HG03135 (cell line): ENCODE measurements at regions not wholly inside any gene's neighbourhood (a gene's known extent, or its start where the extent isn't known, plus 50 kb on each side); places are given as distances from the start of the nearest gene placed in this dataset.

Experiments
- ATAC-seq: cut with Tn5 transposase; IDR thresholded peaks from one replicate; pipeline ENCODE4 v1.9.1; 2021; ENCODE audit warnings: mild to moderate bottlenecking, moderate library complexity; ENCODE audit not compliant: unreplicated experiment

- ATAC-seq = no peak
These were observed 244.0 kb downstream of the GAS1 start for GRCh38 chr9:86703346-86703745.

GRCh38 chr9:86700629-86701028 lies 246.7 kb downstream of the GAS1 start:
- ATAC-seq = no peak

DNA sequence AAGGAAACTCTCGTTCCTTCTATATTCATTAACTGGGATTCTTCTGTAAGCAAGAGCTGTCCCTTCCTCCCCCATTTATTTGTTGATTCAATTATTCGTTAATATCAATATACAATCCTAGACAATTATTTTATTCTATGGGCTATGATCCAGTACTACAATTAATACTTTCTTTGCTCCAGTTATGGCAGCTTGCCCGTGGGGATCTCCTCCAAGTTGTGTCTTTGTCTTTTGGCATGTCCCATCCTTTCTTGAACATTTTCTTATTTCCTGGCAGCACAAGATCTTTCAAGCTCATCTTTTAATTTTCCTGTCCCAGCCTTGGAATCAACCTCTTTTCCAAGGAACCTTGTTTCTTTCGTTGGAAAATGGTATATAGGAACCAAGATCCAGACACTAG lies 249.3 kb downstream of the GAS1 start:
- ATAC-seq = no peak

GRCh38 chr9:86697213-86697612 lies 250.1 kb downstream of the GAS1 start:
- no peak for ATAC-seq

DNA sequence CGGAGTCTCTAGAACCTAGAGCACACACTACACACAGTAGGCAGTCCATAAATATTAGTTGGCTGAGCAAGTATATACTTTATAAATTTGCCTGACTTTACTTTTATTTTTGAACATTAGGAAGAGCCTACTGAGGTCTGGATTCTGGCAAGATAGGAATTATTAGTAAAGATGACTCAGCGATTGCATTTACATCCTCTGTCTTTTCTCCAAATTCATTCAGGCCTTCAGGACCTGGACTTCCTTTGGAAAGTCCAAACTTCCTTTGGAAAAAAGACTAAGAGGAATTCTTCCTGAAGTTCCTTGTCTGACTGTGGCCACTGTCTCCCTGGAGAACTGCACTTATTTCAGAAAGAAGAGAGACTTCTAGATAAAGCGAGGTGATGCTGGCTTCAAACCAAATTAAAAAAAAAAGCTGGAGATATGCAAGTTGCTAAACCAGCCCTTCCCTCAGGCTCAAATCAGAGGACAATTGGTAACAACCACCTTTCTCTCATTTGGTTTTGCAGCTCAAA lies 251.3 kb downstream of the GAS1 start:
- ATAC-seq = no peak

GRCh38 chr9:86690034-86690433 lies 257.3 kb downstream of the GAS1 start:
- no peak for ATAC-seq

DNA sequence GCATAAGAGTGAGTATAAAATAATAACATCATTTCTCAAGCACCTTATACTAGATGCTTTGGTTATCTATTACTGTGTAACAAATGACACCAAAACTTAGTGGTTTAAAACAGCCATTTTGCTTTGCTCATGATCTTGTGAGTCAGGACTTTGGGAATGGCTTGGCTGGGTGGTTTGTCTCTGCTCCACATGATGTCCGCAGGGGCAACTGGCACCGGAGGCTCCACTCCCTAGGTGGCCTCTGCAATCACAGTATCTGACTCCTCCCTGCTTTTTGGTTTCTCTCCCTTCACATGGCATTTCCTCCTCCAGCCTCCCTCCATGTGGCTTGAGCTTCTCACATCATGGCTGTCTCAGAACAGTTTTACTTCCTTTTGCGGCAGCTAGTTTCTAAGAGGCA lies 259.5 kb downstream of the GAS1 start:
- no peak for ATAC-seq

DNA sequence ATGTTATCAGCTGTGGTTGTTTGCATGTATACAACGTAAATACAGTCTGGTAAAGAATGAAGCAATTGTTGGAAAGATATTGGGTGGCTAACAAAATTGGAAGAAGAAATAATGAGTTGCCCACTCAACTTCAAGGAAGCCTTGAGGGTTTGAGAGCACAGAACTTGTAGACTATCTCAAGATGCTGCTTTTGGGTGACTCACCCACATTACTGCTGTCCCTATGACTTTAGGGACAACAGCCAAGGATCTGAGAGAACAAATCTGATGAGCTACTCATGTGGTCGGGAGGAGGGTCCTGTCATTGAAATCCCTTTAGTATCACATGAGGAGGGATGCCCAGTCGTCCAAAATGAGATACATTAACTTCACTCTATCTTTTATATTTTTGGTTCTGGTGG lies 261.8 kb downstream of the GAS1 start:
- no peak for ATAC-seq

GRCh38 chr9:86684148-86684547 lies 263.2 kb downstream of the GAS1 start:
- no peak for ATAC-seq

DNA sequence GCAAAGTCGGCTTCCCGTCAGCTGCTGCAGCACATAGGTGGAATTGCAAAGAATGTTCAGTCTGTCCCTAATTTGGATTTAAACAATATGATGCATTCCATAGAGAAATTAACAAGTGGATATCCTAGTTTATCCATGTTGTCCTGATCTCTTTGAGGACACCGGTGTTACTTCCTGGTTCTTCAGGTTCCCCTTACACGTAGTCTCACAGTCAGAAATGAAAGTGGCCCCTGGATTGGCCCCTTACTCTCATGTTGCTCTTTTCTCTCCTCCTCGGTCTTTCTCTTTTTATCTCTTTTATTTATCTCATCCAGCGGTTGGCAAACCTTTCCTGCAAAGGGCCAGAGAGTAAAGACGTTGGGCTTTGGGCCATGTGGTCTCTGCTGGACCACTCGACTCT lies 265.1 kb downstream of the GAS1 start:
- no peak for ATAC-seq

DNA sequence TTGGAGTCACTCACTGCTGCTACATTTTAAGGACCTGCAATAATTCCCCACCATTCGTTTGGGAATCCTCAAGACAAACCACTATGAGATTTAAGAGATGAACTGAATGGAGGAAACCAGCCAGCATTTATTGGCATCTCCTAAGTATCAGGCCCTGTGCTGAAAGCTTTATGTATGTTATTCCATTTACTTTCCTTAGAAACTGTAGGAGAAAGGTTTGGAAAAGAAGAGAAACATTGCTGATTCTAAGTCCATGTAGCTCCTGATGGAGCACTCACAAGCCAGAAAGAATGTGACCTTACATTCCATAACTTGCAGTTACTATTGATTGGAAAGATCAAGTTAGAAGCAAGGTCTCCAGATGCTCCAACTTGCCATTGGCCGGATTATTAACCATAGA lies 267.4 kb downstream of the GAS1 start:
- ATAC-seq = no peak

DNA sequence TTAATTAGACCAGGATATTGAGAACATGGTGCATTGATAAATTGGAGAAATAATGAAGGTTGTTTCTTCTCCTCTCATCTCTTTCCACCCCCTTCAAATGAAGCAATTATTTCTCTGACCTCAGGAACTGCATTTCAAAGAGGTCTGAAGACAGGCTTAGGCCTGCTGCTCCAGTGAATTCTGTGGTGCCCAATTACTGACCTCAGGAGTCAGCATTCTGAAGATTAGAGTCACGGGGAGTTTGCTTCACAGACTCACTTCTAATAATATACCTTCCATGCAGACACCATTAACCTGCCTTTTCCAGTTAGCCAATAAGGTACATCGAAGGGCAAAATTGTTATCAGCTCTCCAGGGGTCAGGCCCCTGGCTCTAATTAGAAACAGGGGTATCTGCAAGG lies 270.9 kb downstream of the GAS1 start:
- no peak for ATAC-seq

DNA sequence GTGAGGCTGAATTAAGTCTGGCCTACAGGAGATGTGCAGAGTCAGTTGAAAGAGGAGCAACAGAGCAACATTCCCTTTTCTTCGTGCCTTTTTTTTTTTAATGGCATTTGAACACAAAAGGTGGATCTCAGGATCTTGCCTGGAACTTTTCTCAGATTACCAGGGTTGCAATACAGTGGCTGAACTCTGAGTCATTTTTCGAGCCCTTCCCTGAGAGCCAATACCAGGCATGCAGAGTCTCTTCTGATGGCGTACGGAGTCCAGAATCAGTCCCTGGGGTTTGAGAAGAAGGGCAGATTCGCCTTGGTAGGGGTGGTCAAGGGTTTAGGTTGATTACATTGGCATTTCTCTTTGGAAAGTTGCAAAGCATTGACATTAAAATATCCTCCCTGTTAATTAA lies 271.5 kb downstream of the GAS1 start:
- no peak for ATAC-seq

- no peak for ATAC-seq
These were observed 272.8 kb downstream of the GAS1 start for GRCh38 chr9:86674487-86674886.

DNA sequence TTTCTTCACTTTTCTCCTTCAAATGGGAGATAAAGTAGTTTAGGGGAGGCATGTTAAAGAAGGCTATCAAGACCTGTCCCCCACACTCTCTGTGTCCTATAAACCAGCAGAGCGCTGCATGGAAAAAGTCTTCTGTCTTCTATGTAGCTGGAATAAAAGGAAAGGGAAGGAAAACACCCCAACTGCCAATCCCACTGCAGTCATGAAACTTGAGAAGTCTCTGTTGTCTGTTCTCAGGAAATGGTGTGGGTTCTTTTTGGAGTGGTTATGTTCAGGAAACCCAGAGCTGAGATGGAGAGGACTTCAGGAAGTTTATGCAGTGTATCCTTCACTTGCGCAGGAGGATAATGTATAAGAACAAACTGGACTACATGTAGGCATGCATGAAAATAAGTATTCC lies 274.3 kb downstream of the GAS1 start:
- no peak for ATAC-seq

- no peak for ATAC-seq
These were observed 275.0 kb downstream of the GAS1 start for GRCh38 chr9:86672301-86672700.

- no peak for ATAC-seq
These were observed 276.3 kb downstream of the GAS1 start for GRCh38 chr9:86671018-86671417.

DNA sequence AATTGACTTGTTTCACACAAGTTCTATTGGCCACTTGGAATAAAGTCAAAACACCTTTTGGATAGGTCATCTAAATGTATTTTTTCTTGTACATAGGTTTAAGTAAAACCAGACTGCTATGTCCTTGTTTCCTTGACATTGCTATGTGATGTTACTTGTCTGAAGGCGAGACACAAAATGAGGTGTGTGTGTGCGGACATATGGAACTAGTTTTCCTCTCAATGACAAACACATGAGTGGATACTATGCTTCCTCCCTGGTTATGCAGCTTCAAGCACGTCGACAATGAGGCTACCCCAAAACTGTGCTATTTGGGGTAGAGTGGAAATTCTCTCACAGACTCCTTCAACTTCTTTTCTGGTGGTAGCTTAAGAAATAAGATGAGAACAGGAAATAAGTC lies 276.8 kb downstream of the GAS1 start:
- no peak for ATAC-seq

- no peak for ATAC-seq
These were observed 277.2 kb downstream of the GAS1 start for GRCh38 chr9:86670076-86670475.

- no peak for ATAC-seq
These were observed 277.9 kb downstream of the GAS1 start for GRCh38 chr9:86669422-86669821.

GRCh38 chr9:86668488-86668887 lies 278.8 kb downstream of the GAS1 start:
- ATAC-seq = no peak

GRCh38 chr9:86667307-86667706 lies 280.0 kb downstream of the GAS1 start:
- no peak for ATAC-seq

- ATAC-seq = no peak
These were observed 281.9 kb downstream of the GAS1 start for GRCh38 chr9:86665416-86665815.

GRCh38 chr9:86664603-86665002 lies 282.7 kb downstream of the GAS1 start:
- ATAC-seq = no peak
